ENCODE measurements at regions not wholly inside any gene's neighbourhood (a gene's known extent, or its start where the extent isn't known, plus 50 kb on each side); places are given as distances from the start of the nearest gene placed in this dataset.
A peak's percentile ranks its signal among the peaks of the same experiment; 100 is the strongest.

GRCh38 chr3:14590569-14590968, 50.4 kb upstream of the GRIP2 start:
- no peak for DNase-seq (ENCODE audit: low read depth)

- DNase-seq (ENCODE audit: low read depth): no peak
Measured at GRCh38 chr3:14592390-14592789, 52.2 kb upstream of the GRIP2 start.

- no peak for DNase-seq (ENCODE audit: low read depth)
Measured at GRCh38 chr3:14592836-14593235, 52.7 kb upstream of the GRIP2 start.

GRCh38 chr3:14594234-14594633, 54.1 kb upstream of the GRIP2 start:
- no peak for DNase-seq (ENCODE audit: low read depth)

- no peak for DNase-seq (ENCODE audit: low read depth)
Measured at GRCh38 chr3:14595561-14595960, 55.4 kb upstream of the GRIP2 start.

GRCh38 chr3:14597266-14597665, 54.3 kb upstream of the CCDC174 start:
- DNase-seq (ENCODE audit: low read depth): no peak

- peak; percentile 17 for DNase-seq (ENCODE audit: low read depth)
Measured at GRCh38 chr3:14598143-14598569, 53.4 kb upstream of the CCDC174 start.

- DNase-seq (ENCODE audit: low read depth): no peak
Measured at GRCh38 chr3:14599488-14599887, 52.1 kb upstream of the CCDC174 start.

GRCh38 chr3:14600075-14600474, 51.5 kb upstream of the CCDC174 start:
- DNase-seq (ENCODE audit: low read depth): no peak

- DNase-seq (ENCODE audit: low read depth): no peak
Measured at GRCh38 chr3:14600856-14601610, 50.5 kb upstream of the CCDC174 start.

GRCh38 chr3:14601692-14602005, 49.9 kb upstream of the CCDC174 start:
- no peak for DNase-seq (ENCODE audit: low read depth)
